KG1 (cell line): ENCODE measurements at regions not wholly inside any gene's neighbourhood (a gene's known extent, or its start where the extent isn't known, plus 50 kb on each side); places are given as distances from the start of the nearest gene placed in this dataset.
"Not testable (repeated sequence)": the region's sequence is repeated elsewhere in the genome, so short reads cannot be mapped to it uniquely, and the experiment has no call there.

Experiments
- DNase-seq: peaks from one replicate; lab custom pipeline; 2025; lab: John Stamatoyannopoulos, UW

- no peak for DNase-seq
These were observed 179.0 kb downstream of the BCAS1 start for GRCh38 chr20:53891306-53891894.

GRCh38 chr20:53890443-53891305 lies 179.7 kb downstream of the BCAS1 start:
- no peak for DNase-seq

GRCh38 chr20:53889411-53890148 lies 180.8 kb downstream of the BCAS1 start:
- DNase-seq = no peak

- DNase-seq = no peak
These were observed 181.4 kb downstream of the BCAS1 start for GRCh38 chr20:53888951-53889350.

- no peak for DNase-seq
These were observed 181.9 kb downstream of the BCAS1 start for GRCh38 chr20:53888510-53888909.

- no peak for DNase-seq
These were observed 182.4 kb downstream of the BCAS1 start for GRCh38 chr20:53887973-53888372.

GRCh38 chr20:53884859-53885541 lies 185.4 kb downstream of the BCAS1 start:
- DNase-seq = no peak

- DNase-seq = no peak
These were observed 187.1 kb downstream of the BCAS1 start for GRCh38 chr20:53883098-53883911.

GRCh38 chr20:53882438-53882986 lies 187.9 kb downstream of the BCAS1 start:
- not testable (repeated sequence) for DNase-seq

- no peak for DNase-seq
These were observed 189.0 kb downstream of the BCAS1 start for GRCh38 chr20:53881362-53881761.

GRCh38 chr20:53880108-53880641 lies 190.2 kb downstream of the BCAS1 start:
- DNase-seq = no peak

- no peak for DNase-seq
These were observed 191.2 kb downstream of the BCAS1 start for GRCh38 chr20:53879048-53879684.

GRCh38 chr20:53878262-53879047 lies 191.9 kb downstream of the BCAS1 start:
- DNase-seq = no peak

GRCh38 chr20:53876956-53877355 lies 193.4 kb downstream of the BCAS1 start:
- DNase-seq = no peak

- no peak for DNase-seq
These were observed 193.9 kb downstream of the BCAS1 start for GRCh38 chr20:53876470-53876869.

- no peak for DNase-seq
These were observed 194.9 kb downstream of the BCAS1 start for GRCh38 chr20:53875452-53875851.

GRCh38 chr20:53874706-53875105 lies 195.7 kb downstream of the BCAS1 start:
- DNase-seq = no peak

- DNase-seq = no peak
These were observed 196.3 kb downstream of the BCAS1 start for GRCh38 chr20:53874104-53874503.

- no peak for DNase-seq
These were observed 197.2 kb downstream of the BCAS1 start for GRCh38 chr20:53873230-53873604.
